Mammary epithelial cell (primary cell): ENCODE measurements at regions not wholly inside any gene's neighbourhood (a gene's known extent, or its start where the extent isn't known, plus 50 kb on each side); places are given as distances from the start of the nearest gene placed in this dataset.

Experiments used
- EZH2 ChIP-seq: IDR thresholded peaks from 2 replicates; pipeline ENCODE4 v1.6.1; 2012; ENCODE audit warnings: low read length, inconsistent platforms, borderline replicate concordance
- TF ChIP-seq, protein P1 (sequence below), 2 donors: IDR thresholded peaks in 1 of 2; conservative IDR thresholded peaks in 1 of 2; 2 replicates each; pipeline ENCODE4 v1.5.1; 2011 to 2012; ENCODE audit warnings: inconsistent platforms in 2 of 2, low read length in 2 of 2, mild to moderate bottlenecking in 2 of 2, control low read depth in 1 of 2, low read depth in 1 of 2; ENCODE audit not compliant: insufficient read depth in 1 of 2; ENCODE audit errors: extremely low read depth in 1 of 2

DNA sequence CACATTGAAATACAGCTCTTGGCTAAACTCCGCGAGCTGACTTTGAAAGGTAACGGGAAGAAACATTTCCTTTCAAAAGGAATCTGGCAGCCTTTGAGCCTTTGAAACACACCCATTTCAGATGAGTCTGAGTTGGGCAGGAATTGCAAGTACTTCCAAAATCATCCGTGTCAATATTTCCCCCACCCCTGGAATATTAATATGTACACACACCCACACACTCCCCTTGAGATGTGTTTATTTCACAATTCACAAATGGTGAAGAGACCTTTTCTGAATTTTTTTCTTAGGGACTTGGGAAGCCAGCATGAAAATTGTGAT lies 438.7 kb upstream of the NRP1 start:
- TF ChIP-seq, protein P1, sequence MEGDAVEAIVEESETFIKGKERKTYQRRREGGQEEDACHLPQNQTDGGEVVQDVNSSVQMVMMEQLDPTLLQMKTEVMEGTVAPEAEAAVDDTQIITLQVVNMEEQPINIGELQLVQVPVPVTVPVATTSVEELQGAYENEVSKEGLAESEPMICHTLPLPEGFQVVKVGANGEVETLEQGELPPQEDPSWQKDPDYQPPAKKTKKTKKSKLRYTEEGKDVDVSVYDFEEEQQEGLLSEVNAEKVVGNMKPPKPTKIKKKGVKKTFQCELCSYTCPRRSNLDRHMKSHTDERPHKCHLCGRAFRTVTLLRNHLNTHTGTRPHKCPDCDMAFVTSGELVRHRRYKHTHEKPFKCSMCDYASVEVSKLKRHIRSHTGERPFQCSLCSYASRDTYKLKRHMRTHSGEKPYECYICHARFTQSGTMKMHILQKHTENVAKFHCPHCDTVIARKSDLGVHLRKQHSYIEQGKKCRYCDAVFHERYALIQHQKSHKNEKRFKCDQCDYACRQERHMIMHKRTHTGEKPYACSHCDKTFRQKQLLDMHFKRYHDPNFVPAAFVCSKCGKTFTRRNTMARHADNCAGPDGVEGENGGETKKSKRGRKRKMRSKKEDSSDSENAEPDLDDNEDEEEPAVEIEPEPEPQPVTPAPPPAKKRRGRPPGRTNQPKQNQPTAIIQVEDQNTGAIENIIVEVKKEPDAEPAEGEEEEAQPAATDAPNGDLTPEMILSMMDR (conservative IDR thresholded peaks at IDR 0.05 in 1 of 2, IDR thresholded peaks at IDR 0.05 in 1 of 2; ENCODE audit: extremely low read depth in 1 of 2, insufficient read depth in 1 of 2, low read depth in 1 of 2, low read length in 2 of 2), result no peak
- TF ChIP-seq EZH2, result no peak
